Body of pancreas (tissue), 4 donors: ENCODE measurements at regions not wholly inside any gene's neighbourhood (a gene's known extent, or its start where the extent isn't known, plus 50 kb on each side); places are given as distances from the start of the nearest gene placed in this dataset.

Source experiments
- ATAC-seq: fragments of 150-250 bp; one replicate; pipeline ENCODE4 v1.9.1; 2016
- DNase-seq, 4 donors: peaks; one replicate each; pipeline ENCODE4 v3.0.0-alpha.2; 2019
- H3K27ac ChIP-seq, 4 donors: fragments of 200-600 bp; sonication (generic); 1 replicate in 3 of 4; 2 replicates in 1 of 4; pipeline versions ENCODE4 v1.5.1 to v1.6.1; 2016 to 2019; ENCODE audit warnings: mild to moderate bottlenecking in 1 of 4, mixed read lengths in 1 of 4, moderate library complexity in 1 of 4
- H3K27me3 ChIP-seq, 2 donors: fragments of 200-600 bp; sonication (generic); one replicate each; pipeline ENCODE4 v1.6.0; 2016; ENCODE audit warnings: mild to moderate bottlenecking in 1 of 2
- H3K36me3 ChIP-seq, 2 donors: fragments of 200-600 bp; sonication (generic); replicated peaks in 1 of 2; 2 replicates each; pipeline ENCODE4 v1.5.1; 2016; ENCODE audit warnings: low read depth in 2 of 2; ENCODE audit not compliant: insufficient read depth in 1 of 2
- H3K4me1 ChIP-seq: fragments of 200-600 bp; sonication (generic); one replicate; pipeline ENCODE4 v1.6.0; 2016
- H3K4me3 ChIP-seq, 2 donors: fragments of 200-600 bp; sonication (generic); 1 replicate in 1 of 2; 2 replicates in 1 of 2; pipeline ENCODE4 v1.5.1; 2016 to 2019
- H3K9me3 ChIP-seq, 3 donors: fragments of 200-600 bp; sonication (generic); 1 replicate in 2 of 3; 2 replicates in 1 of 3; pipeline ENCODE4 v1.5.1; 2016
- POLR2A ChIP-seq, 3 donors: fragments of 450-650 bp; IDR thresholded peaks; one replicate each; pipeline ENCODE4 v1.6.1; 2016; ENCODE audit warnings: antibody characterized with exemption in 3 of 3, mild to moderate bottlenecking in 2 of 3
- WGBS, 2 donors: methylation state at CpG; one replicate each; pipeline ENCODE4 v1.1.5; 2017; 5-methylcytosine and 5-hydroxymethylcytosine counted together
- intact Hi-C: fragments of 100-400 bp; cut with DNase I; formaldehyde crosslinking; loops from one replicate; pipeline ENCODE4 v1.15.1; 2023
- TF ChIP-seq, protein P1 (sequence below), 7 experiments: fragments of 450-650 bp in 4 of 7; fragments of 200-600 bp in 3 of 7; sonication (generic) in 3 of 7; IDR thresholded peaks; one replicate each; pipeline ENCODE4 v1.5.1; 2016 to 2019; ENCODE audit warnings: antibody characterized with exemption in 7 of 7

DNA sequence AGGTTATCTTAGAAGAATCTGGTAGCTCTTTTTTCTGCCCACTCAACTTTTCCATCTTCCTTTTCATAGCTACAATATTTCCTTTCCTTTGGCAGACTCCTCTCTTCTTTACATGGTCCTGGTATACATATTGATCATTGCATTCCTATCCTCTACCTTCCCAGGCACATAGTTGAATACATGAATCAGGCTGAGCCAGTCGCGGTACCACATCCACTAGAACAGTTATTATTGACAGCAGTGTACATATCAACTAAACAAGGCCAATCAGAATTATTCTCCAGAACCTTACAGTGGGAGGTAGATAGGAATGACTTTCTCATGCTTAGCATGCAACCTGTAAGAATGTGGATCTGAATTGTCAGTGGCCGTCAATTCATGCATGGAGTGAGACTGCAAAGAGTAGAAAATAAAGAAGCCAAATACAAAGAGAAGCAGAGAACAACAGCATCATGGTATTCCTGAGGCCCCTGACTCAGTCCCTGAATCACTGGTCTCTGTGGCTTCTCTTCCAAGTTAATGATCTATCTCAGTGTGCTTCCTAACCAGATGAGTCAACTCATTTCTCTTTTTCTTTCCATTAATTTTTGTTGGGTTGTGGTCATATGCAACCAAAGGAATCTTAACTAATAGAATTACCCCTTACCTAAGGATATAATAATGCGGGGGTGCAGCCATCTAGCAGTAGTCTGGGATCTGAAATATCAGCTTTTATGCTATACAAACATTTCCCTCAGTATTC lies 60.9 kb upstream of the DCBLD2 start:
- no peak for DNase-seq
- Histone ChIP-seq H3K4me1 (no peaks in the 10 kb centered on the region), H3K36me3 (no peaks in the 10 kb centered on the region), H3K27me3 (no peaks in the 10 kb centered on the region), H3K27ac (no peak overlapping the region), H3K4me3 (no peak overlapping the region), H3K9me3 (no peaks in the 10 kb centered on the region)
- ATAC-seq, result no peak
- TF ChIP-seq POLR2A (IDR thresholded peaks at IDR 0.05), result no peak
- TF ChIP-seq, protein P1, sequence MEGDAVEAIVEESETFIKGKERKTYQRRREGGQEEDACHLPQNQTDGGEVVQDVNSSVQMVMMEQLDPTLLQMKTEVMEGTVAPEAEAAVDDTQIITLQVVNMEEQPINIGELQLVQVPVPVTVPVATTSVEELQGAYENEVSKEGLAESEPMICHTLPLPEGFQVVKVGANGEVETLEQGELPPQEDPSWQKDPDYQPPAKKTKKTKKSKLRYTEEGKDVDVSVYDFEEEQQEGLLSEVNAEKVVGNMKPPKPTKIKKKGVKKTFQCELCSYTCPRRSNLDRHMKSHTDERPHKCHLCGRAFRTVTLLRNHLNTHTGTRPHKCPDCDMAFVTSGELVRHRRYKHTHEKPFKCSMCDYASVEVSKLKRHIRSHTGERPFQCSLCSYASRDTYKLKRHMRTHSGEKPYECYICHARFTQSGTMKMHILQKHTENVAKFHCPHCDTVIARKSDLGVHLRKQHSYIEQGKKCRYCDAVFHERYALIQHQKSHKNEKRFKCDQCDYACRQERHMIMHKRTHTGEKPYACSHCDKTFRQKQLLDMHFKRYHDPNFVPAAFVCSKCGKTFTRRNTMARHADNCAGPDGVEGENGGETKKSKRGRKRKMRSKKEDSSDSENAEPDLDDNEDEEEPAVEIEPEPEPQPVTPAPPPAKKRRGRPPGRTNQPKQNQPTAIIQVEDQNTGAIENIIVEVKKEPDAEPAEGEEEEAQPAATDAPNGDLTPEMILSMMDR (IDR thresholded peaks at IDR 0.05), result no peak
- intact Hi-C loops, result no loop called here
- 47 to 55% methylated on average over 4 of the region's 4 CpGs for WGBS, 2 donors

DNA sequence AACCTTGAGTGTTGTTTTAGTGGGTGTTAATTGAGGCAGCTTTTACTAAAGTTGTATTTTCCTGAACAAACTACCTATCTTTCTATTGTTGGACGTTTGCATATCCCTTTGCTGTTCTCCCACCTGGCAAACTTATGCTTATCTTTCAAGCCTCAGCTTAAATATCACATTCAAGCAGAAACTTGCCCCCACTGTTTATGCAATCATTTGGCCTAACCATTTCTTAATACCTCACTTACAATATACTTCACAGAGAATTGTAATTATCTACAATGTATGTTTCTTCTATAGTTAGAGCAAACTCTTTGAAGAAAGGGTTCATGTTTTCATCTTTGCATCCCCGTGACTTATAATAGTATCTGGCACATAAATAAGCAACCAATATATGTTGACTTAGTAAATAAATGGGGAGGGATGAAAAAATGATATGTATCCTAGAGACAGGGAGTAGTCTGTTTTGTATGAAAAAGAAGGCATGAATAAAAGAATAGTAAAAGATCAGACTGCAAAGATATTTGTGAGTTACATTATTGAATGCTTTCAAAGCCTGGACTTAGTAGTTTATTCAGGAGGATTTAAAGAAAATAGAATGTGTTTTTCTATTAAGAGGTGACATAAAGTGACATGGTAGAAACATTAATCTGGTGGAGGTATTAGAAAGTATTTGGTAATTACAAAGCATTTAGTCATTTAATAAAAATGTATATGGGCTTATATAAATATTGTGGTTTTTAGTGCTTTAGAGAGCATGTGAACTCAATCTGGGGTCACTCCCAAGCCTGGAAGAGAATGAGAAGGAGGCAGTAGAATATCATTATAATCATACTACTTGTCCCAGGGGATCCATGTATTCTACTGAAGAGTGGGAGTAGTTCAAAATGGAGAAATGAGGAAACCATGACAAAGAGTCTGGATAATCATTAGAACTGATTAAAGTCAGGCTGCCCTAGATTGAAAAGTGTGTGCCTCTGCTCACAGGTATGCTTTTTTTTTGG lies 60.0 kb upstream of the DCBLD2 start:
- Histone ChIP-seq H3K36me3 (no peaks in the 10 kb centered on the region), H3K4me3 (no peak overlapping the region), H3K4me1 (no peaks in the 10 kb centered on the region), H3K27me3 (no peaks in the 10 kb centered on the region), H3K9me3 (no peaks in the 10 kb centered on the region), H3K27ac (no peak overlapping the region)
- 49 to 54% methylated on average over 2 of the region's 2 CpGs for WGBS, 2 donors
- DNase-seq, result no peak
- no peak for ATAC-seq
- intact Hi-C loops, result no loop called here
- TF ChIP-seq, protein P1 (IDR thresholded peaks at IDR 0.05), result no peak
- TF ChIP-seq POLR2A (IDR thresholded peaks at IDR 0.05), result no peak

DNA sequence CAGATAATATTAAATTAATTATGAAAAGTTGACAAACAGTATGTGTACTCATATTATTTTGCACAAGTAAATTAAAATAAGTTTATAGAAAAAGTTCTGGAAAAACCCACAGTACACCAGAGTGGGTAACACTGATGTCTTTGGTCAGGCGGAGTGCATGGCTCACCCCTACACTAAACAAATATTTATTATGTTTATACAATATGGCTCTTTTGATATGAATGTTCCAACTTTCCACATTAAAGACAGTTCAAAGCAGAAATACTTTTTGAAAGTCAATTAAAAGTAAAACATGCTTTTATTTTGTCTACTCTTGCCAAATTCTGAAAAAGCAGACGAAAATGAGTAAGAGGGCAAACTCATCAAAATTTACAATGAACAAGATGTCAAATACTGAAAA lies 56.2 kb upstream of the DCBLD2 start:
- H3K36me3 ChIP-seq, result no peaks in the 10 kb centered on the region
- no peak for ATAC-seq
- no peaks in the 10 kb centered on the region for H3K27me3 ChIP-seq
- TF ChIP-seq POLR2A (IDR thresholded peaks at IDR 0.05), result no peak
- TF ChIP-seq, protein P1 (IDR thresholded peaks at IDR 0.05), result no peak
- intact Hi-C loops, result no loop called here
- no peak for DNase-seq
- H3K4me3 ChIP-seq, result no peak overlapping the region
- 62 to 64% methylated on average over 2 of the region's 2 CpGs for WGBS, 2 donors
- no peaks in the 10 kb centered on the region for H3K9me3 ChIP-seq
- no peaks in the 10 kb centered on the region for H3K4me1 ChIP-seq
- no peak overlapping the region for H3K27ac ChIP-seq

DNA sequence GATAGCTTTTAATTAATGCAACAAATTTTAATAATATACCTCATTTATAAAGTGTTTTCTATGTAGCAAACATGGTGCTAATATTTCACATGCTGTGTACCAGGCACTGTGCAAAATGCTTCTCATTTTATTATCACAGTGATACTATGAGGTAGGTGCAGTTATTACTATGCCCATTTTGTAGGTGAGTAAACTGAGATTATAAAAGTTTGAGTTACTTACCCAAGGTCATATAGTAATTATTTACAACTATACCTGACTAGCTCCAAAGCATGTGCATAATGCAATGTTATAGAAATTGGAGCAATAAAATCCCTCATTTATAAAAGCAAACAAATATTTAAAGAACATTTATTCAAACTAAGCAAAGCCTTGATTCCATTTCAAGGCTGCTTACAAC lies 54.5 kb upstream of the DCBLD2 start:
- Histone ChIP-seq H3K27me3 (no peaks in the 10 kb centered on the region), H3K36me3 (no peaks in the 10 kb centered on the region), H3K27ac (no peak overlapping the region), H3K9me3 (no peaks in the 10 kb centered on the region), H3K4me3 (no peak overlapping the region), H3K4me1 (no peaks in the 10 kb centered on the region)
- ATAC-seq, result no peak
- no peak for DNase-seq
- TF ChIP-seq POLR2A (IDR thresholded peaks at IDR 0.05), result no peak
- TF ChIP-seq, protein P1 (IDR thresholded peaks at IDR 0.05), result no peak
- intact Hi-C loops, result no loop called here
